GM12878 (cell line): ENCODE measurements at regions not wholly inside any gene's neighbourhood (a gene's known extent, or its start where the extent isn't known, plus 50 kb on each side); places are given as distances from the start of the nearest gene placed in this dataset.

Experiments
- EGR1 ChIP-seq, 2 experiments: IDR thresholded peaks; 1 replicate in 1 of 2; 2 replicates in 1 of 2; pipeline ENCODE4 v1.6.1; 2011 to 2012; ENCODE audit warnings: low read depth in 2 of 2, low read length in 2 of 2, borderline replicate concordance in 1 of 2, mild to moderate bottlenecking in 1 of 2, moderate library complexity in 1 of 2
- GABPA ChIP-seq: IDR thresholded peaks from 2 replicates; pipeline ENCODE4 v1.6.1; 2014; ENCODE audit warnings: antibody characterized with exemption, low read depth, mild to moderate bottlenecking, inconsistent platforms
- HDAC6 ChIP-seq: fragments of 200-600 bp; sonication (generic); IDR thresholded peaks from one replicate; pipeline ENCODE4 v1.8.0; 2017; ENCODE audit warnings: antibody characterized with exemption; ENCODE audit not compliant: unreplicated experiment
- LARP7 ChIP-seq: fragments of 450-650 bp; IDR thresholded peaks from 2 replicates; pipeline ENCODE4 v1.6.1; 2017; ENCODE audit warnings: mild to moderate bottlenecking
- MEF2B ChIP-seq: fragments of 450-650 bp; IDR thresholded peaks from 2 replicates; pipeline ENCODE4 v1.6.1; 2018; ENCODE audit warnings: mild to moderate bottlenecking, moderate library complexity; ENCODE audit not compliant: partially characterized antibody, poor library complexity, severe bottlenecking
- PAX5 ChIP-seq: IDR thresholded peaks from 2 replicates; pipeline ENCODE4 v1.6.1; 2011; ENCODE audit warnings: low read depth, low read length, borderline replicate concordance
- POLR2A ChIP-seq: IDR thresholded peaks from 2 replicates; pipeline ENCODE4 v1.6.1; 2011; ENCODE audit warnings: low read depth, mild to moderate bottlenecking, low read length
- SMAD5 ChIP-seq: IDR thresholded peaks from 2 replicates; pipeline ENCODE4 v1.6.1; 2016; ENCODE audit warnings: antibody characterized with exemption, low read depth
- SMC3 ChIP-seq: IDR thresholded peaks from 2 replicates; pipeline ENCODE4 v1.6.1; 2011; ENCODE audit warnings: low read length, improper control_type of control experiment, borderline replicate concordance
- TF ChIP-seq, protein P1 (sequence below): IDR thresholded peaks from 2 replicates; pipeline ENCODE4 v1.6.1; 2012; ENCODE audit warnings: low read depth, low read length, improper control_type of control experiment
- TF ChIP-seq, protein P2 (sequence below), 3 experiments: IDR thresholded peaks in 2 of 3; conservative IDR thresholded peaks in 1 of 3; 2 replicates each; pipeline ENCODE4 v1.5.1; 2011; ENCODE audit warnings: low read depth in 3 of 3, low read length in 3 of 3, mild to moderate bottlenecking in 3 of 3, control low read depth in 2 of 3, moderate library complexity in 2 of 3, inconsistent platforms in 1 of 3, mixed read lengths in 1 of 3; ENCODE audit not compliant: control insufficient read depth in 2 of 3, insufficient read depth in 1 of 3; ENCODE audit errors: extremely low read depth in 1 of 3
- TF ChIP-seq, protein P3 (sequence below): IDR thresholded peaks from 2 replicates; pipeline ENCODE4 v1.6.1; 2011; ENCODE audit warnings: borderline replicate concordance, low read depth, mild to moderate bottlenecking, moderate library complexity, low read length; ENCODE audit not compliant: insufficient read depth, poor library complexity, severe bottlenecking
- TF ChIP-seq, protein P4 (sequence below): fragments of 450-650 bp; IDR thresholded peaks from 2 replicates; pipeline ENCODE4 v1.6.1; 2016; ENCODE audit warnings: mild to moderate bottlenecking
- TF ChIP-seq, protein P5 (sequence below): fragments of 450-650 bp; IDR thresholded peaks from 2 replicates; pipeline ENCODE4 v1.6.1; 2017; ENCODE audit warnings: mild to moderate bottlenecking

DNA sequence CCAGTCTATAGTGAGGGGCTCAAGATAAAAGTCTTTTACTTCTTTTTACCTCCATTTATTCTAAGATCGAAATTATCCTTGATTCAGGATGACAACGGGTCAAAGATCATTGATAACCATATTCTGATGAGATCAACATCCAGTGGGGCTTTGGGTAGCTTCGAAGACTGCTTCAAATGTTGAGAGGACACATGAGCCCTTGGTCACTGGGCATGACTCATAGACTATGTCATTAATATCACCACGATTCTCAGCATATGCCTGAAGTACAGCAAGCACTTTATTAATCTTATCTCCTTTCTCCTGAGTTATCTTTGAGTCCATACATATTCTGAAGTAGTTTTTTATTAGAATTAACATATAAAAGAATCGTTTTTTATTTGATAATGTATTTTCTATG lies 117.1 kb upstream of the DAB2 start:
- TF ChIP-seq PAX5 (no peak), HDAC6 (no peak), GABPA (no peak), POLR2A (no peak), SMC3 (no peak), EGR1 (IDR thresholded peaks at IDR 0.05; ENCODE audit: borderline replicate concordance in 1 of 2, low read depth in 2 of 2, low read length in 2 of 2) (no peak), SMAD5 (no peak), LARP7 (no peak), MEF2B (no peak)
- TF ChIP-seq, protein P1, sequence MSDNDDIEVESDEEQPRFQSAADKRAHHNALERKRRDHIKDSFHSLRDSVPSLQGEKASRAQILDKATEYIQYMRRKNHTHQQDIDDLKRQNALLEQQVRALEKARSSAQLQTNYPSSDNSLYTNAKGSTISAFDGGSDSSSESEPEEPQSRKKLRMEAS = no peak
- TF ChIP-seq, protein P2, sequence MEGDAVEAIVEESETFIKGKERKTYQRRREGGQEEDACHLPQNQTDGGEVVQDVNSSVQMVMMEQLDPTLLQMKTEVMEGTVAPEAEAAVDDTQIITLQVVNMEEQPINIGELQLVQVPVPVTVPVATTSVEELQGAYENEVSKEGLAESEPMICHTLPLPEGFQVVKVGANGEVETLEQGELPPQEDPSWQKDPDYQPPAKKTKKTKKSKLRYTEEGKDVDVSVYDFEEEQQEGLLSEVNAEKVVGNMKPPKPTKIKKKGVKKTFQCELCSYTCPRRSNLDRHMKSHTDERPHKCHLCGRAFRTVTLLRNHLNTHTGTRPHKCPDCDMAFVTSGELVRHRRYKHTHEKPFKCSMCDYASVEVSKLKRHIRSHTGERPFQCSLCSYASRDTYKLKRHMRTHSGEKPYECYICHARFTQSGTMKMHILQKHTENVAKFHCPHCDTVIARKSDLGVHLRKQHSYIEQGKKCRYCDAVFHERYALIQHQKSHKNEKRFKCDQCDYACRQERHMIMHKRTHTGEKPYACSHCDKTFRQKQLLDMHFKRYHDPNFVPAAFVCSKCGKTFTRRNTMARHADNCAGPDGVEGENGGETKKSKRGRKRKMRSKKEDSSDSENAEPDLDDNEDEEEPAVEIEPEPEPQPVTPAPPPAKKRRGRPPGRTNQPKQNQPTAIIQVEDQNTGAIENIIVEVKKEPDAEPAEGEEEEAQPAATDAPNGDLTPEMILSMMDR (IDR thresholded peaks at IDR 0.05 in 2 of 3, conservative IDR thresholded peaks at IDR 0.05 in 1 of 3; ENCODE audit: control insufficient read depth in 2 of 3, extremely low read depth in 1 of 3, insufficient read depth in 1 of 3, low read depth in 3 of 3, low read length in 3 of 3) = no peak
- TF ChIP-seq, protein P3, sequence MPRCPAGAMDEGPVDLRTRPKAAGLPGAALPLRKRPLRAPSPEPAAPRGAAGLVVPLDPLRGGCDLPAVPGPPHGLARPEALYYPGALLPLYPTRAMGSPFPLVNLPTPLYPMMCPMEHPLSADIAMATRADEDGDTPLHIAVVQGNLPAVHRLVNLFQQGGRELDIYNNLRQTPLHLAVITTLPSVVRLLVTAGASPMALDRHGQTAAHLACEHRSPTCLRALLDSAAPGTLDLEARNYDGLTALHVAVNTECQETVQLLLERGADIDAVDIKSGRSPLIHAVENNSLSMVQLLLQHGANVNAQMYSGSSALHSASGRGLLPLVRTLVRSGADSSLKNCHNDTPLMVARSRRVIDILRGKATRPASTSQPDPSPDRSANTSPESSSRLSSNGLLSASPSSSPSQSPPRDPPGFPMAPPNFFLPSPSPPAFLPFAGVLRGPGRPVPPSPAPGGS = no peak
- TF ChIP-seq, protein P4, sequence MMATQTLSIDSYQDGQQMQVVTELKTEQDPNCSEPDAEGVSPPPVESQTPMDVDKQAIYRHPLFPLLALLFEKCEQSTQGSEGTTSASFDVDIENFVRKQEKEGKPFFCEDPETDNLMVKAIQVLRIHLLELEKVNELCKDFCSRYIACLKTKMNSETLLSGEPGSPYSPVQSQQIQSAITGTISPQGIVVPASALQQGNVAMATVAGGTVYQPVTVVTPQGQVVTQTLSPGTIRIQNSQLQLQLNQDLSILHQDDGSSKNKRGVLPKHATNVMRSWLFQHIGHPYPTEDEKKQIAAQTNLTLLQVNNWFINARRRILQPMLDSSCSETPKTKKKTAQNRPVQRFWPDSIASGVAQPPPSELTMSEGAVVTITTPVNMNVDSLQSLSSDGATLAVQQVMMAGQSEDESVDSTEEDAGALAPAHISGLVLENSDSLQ = no peak
- TF ChIP-seq, protein P5, sequence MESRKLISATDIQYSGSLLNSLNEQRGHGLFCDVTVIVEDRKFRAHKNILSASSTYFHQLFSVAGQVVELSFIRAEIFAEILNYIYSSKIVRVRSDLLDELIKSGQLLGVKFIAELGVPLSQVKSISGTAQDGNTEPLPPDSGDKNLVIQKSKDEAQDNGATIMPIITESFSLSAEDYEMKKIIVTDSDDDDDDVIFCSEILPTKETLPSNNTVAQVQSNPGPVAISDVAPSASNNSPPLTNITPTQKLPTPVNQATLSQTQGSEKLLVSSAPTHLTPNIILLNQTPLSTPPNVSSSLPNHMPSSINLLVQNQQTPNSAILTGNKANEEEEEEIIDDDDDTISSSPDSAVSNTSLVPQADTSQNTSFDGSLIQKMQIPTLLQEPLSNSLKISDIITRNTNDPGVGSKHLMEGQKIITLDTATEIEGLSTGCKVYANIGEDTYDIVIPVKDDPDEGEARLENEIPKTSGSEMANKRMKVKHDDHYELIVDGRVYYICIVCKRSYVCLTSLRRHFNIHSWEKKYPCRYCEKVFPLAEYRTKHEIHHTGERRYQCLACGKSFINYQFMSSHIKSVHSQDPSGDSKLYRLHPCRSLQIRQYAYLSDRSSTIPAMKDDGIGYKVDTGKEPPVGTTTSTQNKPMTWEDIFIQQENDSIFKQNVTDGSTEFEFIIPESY = no peak
